Mucosa of descending colon (tissue), 3 donors: ENCODE measurements at regions not wholly inside any gene's neighbourhood (a gene's known extent, or its start where the extent isn't known, plus 50 kb on each side); places are given as distances from the start of the nearest gene placed in this dataset.

Experiments used
- ATAC-seq: fragments of 200-7000 bp; cut with Tn5 transposase; one replicate; pipeline ENCODE4 v1.9.1; 2020; ENCODE audit warnings: mild to moderate bottlenecking, moderate library complexity
- DNase-seq, 3 donors: peaks; one replicate each; pipeline ENCODE4 v3.0.0-alpha.2; 2020
- H3K36me3 ChIP-seq: fragments of 200-600 bp; one replicate; pipeline ENCODE4 v1.8.0; 2021; ENCODE audit warnings: low read depth, mild to moderate bottlenecking
- H3K4me1 ChIP-seq: fragments of 200-600 bp; one replicate; pipeline ENCODE4 v1.8.0; 2021; ENCODE audit warnings: low read depth, mild to moderate bottlenecking
- H3K4me3 ChIP-seq: fragments of 200-600 bp; one replicate; pipeline ENCODE4 v1.8.0; 2021; ENCODE audit warnings: mild to moderate bottlenecking
- H3K9me3 ChIP-seq: fragments of 200-600 bp; one replicate; pipeline ENCODE4 v1.8.0; 2021; ENCODE audit warnings: mild to moderate bottlenecking
- CTCF ChIP-seq: fragments of 200-600 bp; IDR thresholded peaks from one replicate; pipeline ENCODE4 v1.8.0; 2022; ENCODE audit warnings: antibody characterized with exemption, mild to moderate bottlenecking
- intact Hi-C, 2 donors: fragments of 100-400 bp; cut with DNase I in 1 of 2; cut with micrococcal nuclease in 1 of 2; formaldehyde crosslinking; loops; one replicate each; pipeline versions ENCODE4 v1.11.0 to v1.11.1; 2022; cut with DNase I, micrococcal nuclease
- donor health status: DM: no; HTN: no; CAD: no; lungs with moderate emphysema.
- donor health status: DM: no; HTN: no; CAD: no.
- donor health status: DM: no; HTN: yes; CAD: no.

- DNase-seq (no peak), ATAC-seq (no peak)
- intact Hi-C loops: no loop called here
- no peak overlapping the region for H3K4me3 ChIP-seq
- no peaks in the 10 kb centered on the region for H3K36me3 ChIP-seq
- no peaks in the 10 kb centered on the region for H3K4me1 ChIP-seq
- H3K9me3 ChIP-seq: no peaks in the 10 kb centered on the region
- TF ChIP-seq CTCF: no peak
These were observed 735.5 kb downstream of the MED13L start for GRCh38 chr12:115541891-115542421.

GRCh38 chr12:115528466-115528865, 749.0 kb downstream of the MED13L start:
- no peak overlapping the region for H3K4me3 ChIP-seq
- intact Hi-C loops: no loop called here
- H3K9me3 ChIP-seq: no peaks in the 10 kb centered on the region
- no peak for TF ChIP-seq CTCF
- no peak for DNase-seq
- no peak for ATAC-seq
- H3K36me3 ChIP-seq: no peaks in the 10 kb centered on the region
- no peaks in the 10 kb centered on the region for H3K4me1 ChIP-seq

DNA sequence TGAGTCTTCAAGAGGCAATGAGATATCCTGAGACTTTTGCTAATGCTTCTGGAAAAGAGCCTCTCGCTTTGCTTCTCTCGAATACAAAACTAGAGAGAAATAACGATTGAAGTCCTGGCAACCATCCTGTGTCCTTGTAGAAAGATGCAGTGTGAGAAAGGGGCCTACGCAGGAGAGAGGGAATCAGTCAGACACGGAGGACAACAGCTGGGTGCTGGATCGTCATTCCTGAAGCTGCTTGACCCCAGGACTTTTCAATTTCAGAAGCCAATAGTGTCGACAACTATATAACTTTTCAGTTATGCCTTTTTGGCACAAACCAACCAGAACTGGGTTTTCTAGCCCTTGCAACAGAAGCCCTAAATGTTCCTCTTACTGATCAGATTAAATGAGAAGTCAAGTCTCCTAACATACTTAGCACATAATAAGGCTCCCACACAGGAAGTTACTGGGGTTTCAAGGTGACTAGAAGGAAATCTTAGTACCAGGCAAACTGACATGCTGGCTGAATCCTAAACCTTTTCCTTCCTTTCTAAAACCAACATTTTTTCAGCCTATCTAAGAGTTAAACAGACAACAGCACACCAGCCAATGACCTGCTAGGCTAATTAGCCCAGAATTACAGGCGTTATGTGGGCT, 755.6 kb downstream of the MED13L start:
- no peak for DNase-seq

DNA sequence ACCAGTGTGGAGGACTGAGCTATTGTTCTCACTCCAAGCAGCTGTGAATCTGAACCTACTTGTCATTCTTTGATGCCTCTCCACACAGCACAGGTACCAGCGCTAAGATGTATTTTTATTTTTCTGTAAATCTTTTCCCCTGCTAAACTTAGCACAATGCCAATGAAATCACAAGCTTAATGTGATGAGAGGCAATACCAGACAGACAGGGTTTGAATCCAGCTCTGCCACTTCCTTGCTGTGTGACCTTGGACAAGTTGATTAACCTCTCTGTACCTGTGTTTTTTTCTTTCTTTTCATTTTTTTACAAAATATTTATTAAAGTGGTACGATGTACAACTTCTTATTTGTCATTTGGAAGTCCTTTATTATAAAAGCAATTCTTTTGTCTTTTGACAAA, 757.6 kb downstream of the MED13L start:
- no peak for DNase-seq
- no peak for TF ChIP-seq CTCF
- intact Hi-C loops: no loop called here
- no peak for ATAC-seq
- H3K4me1 ChIP-seq: no peaks in the 10 kb centered on the region
- H3K36me3 ChIP-seq: no peaks in the 10 kb centered on the region
- no peaks in the 10 kb centered on the region for H3K9me3 ChIP-seq
- H3K4me3 ChIP-seq: no peak overlapping the region

More for the DNA sequence above, 755.6 kb downstream of the MED13L start:
- ATAC-seq: no peak
- H3K36me3 ChIP-seq: no peaks in the 10 kb centered on the region
- H3K4me1 ChIP-seq: no peaks in the 10 kb centered on the region
- no peak for TF ChIP-seq CTCF
- intact Hi-C loops: no loop called here
- no peak overlapping the region for H3K4me3 ChIP-seq
- H3K9me3 ChIP-seq: no peaks in the 10 kb centered on the region

DNA sequence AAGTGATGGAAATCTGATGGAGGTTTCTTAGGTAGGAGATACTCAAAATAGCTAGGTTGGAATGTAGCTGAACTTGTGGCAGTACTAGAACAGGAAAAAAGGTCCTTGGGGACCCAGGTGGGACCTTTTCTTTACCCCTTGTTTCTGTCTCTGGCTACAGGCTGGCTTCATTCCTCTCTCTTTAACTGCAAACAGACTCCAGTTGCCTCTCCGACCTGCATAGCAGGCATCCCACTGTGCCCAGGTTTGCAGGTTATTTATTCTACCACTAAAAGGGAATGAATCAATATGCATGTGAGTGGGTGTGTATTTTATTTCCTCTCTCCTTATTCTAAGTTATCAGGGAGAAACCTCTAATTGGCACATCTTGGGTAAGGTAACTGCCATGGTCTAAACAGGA, 758.1 kb downstream of the MED13L start:
- no peak for TF ChIP-seq CTCF
- no peaks in the 10 kb centered on the region for H3K4me1 ChIP-seq
- no peaks in the 10 kb centered on the region for H3K9me3 ChIP-seq
- DNase-seq (no peak), ATAC-seq (no peak)
- intact Hi-C loops: no loop called here
- no peaks in the 10 kb centered on the region for H3K36me3 ChIP-seq
- H3K4me3 ChIP-seq: no peak overlapping the region

DNA sequence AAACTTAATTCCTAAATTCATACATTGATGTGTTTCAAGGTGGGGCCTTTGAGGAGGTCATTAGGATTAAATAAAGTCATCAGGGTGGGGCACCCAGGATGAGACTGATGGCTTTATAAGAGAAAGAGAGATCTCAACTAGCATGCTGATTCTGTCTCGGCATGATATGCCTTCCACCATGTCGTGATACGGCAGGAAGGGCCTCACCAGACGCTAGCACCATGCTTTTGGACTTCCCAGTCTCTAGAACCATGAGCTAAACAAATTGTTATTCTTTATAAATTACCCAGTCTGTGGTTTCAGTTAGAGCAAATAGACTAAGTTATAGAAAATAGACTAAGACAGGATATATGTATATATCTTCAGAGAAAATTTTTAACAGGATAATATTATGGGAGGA, 759.6 kb downstream of the MED13L start:
- Histone ChIP-seq H3K4me1 (no peaks in the 10 kb centered on the region), H3K36me3 (no peaks in the 10 kb centered on the region), H3K4me3 (no peak overlapping the region), H3K9me3 (no peaks in the 10 kb centered on the region)
- TF ChIP-seq CTCF: no peak
- DNase-seq: no peak
- intact Hi-C loops: no loop called here
- ATAC-seq: no peak
